HG03139 (cell line): ENCODE measurements at regions not wholly inside any gene's neighbourhood (a gene's known extent, or its start where the extent isn't known, plus 50 kb on each side); places are given as distances from the start of the nearest gene placed in this dataset.

ENCODE experiments used
- ATAC-seq: cut with Tn5 transposase; IDR thresholded peaks from one replicate; pipeline ENCODE4 v1.9.1; 2021; ENCODE audit not compliant: unreplicated experiment

GRCh38 chr2:128903637-128904036 is 585.0 kb upstream of the HS6ST1 start:
- ATAC-seq, result no peak

- no peak for ATAC-seq
These were observed 592.6 kb upstream of the HS6ST1 start for GRCh38 chr2:128911276-128911675.

- no peak for ATAC-seq
These were observed 595.7 kb upstream of the HS6ST1 start for GRCh38 chr2:128914320-128914719.

- ATAC-seq, result no peak
These were observed 603.1 kb upstream of the HS6ST1 start for GRCh38 chr2:128921751-128922150.

GRCh38 chr2:128922154-128922553 is 603.5 kb upstream of the HS6ST1 start:
- no peak for ATAC-seq

- no peak for ATAC-seq
These were observed 607.0 kb upstream of the HS6ST1 start for GRCh38 chr2:128925631-128926030.

- ATAC-seq, result no peak
These were observed 611.4 kb upstream of the HS6ST1 start for GRCh38 chr2:128930101-128930500.

- no peak for ATAC-seq
These were observed 621.7 kb upstream of the HS6ST1 start for GRCh38 chr2:128940378-128940777.

GRCh38 chr2:128941751-128942150 is 623.1 kb upstream of the HS6ST1 start:
- no peak for ATAC-seq

- no peak for ATAC-seq
These were observed 630.7 kb upstream of the HS6ST1 start for GRCh38 chr2:128949360-128949759.

- ATAC-seq, result no peak
These were observed 632.1 kb upstream of the HS6ST1 start for GRCh38 chr2:128950758-128951157.

- ATAC-seq, result no peak
These were observed 639.6 kb upstream of the HS6ST1 start for GRCh38 chr2:128958241-128958640.

- ATAC-seq, result no peak
These were observed 649.0 kb upstream of the HS6ST1 start for GRCh38 chr2:128967646-128968045.

GRCh38 chr2:128969374-128969773 is 650.7 kb upstream of the HS6ST1 start:
- ATAC-seq, result no peak

GRCh38 chr2:128970332-128971116 is 651.9 kb upstream of the HS6ST1 start:
- ATAC-seq, result no peak

GRCh38 chr2:128973566-128973965 is 654.9 kb upstream of the HS6ST1 start:
- no peak for ATAC-seq

GRCh38 chr2:128978212-128978611 is 659.5 kb upstream of the HS6ST1 start:
- no peak for ATAC-seq

- no peak for ATAC-seq
These were observed 660.5 kb upstream of the HS6ST1 start for GRCh38 chr2:128979182-128979581.

- no peak for ATAC-seq
These were observed 661.8 kb upstream of the HS6ST1 start for GRCh38 chr2:128980475-128980874.

- no peak for ATAC-seq
These were observed 662.7 kb upstream of the HS6ST1 start for GRCh38 chr2:128981353-128981752.

- ATAC-seq, result no peak
These were observed 663.3 kb upstream of the HS6ST1 start for GRCh38 chr2:128982001-128982400.

GRCh38 chr2:128982670-128983069 is 664.0 kb upstream of the HS6ST1 start:
- ATAC-seq, result no peak

- ATAC-seq, result no peak
These were observed 664.4 kb upstream of the HS6ST1 start for GRCh38 chr2:128983094-128983493.
